Stimulated activated naive B cell treated with anti-CD40 and anti-IgM and Interleukin-4, amounts not matched to agents 10 μg/mL and 1 μg/mL and 100 μg/mL, for 72 hours (primary cell): ENCODE measurements at regions not wholly inside any gene's neighbourhood (a gene's known extent, or its start where the extent isn't known, plus 50 kb on each side); places are given as distances from the start of the nearest gene placed in this dataset.

Experiments
- ATAC-seq, 2 donors: fragments of 150-1000 bp; cut with Tn5 transposase; replicated peaks; 2 replicates each; pipeline ENCODE4 v1.10.0; 2021; ENCODE audit warnings: moderate library complexity in 1 of 2
- DNase-seq: peaks from one replicate; pipeline ENCODE4 v3.0.0; 2021
- H3K27ac Mint-ChIP-seq: one replicate; pipeline ENCODE4 v1.8.0; 2022; ENCODE audit warnings: mild to moderate bottlenecking, mixed read lengths
- H3K27me3 Mint-ChIP-seq, 2 donors: one replicate each; pipeline ENCODE4 v1.8.0; 2022; ENCODE audit warnings: mixed read lengths in 2 of 2
- H3K36me3 Mint-ChIP-seq, 2 donors: one replicate each; pipeline ENCODE4 v1.8.0; 2022; ENCODE audit warnings: mixed read lengths in 2 of 2, mild to moderate bottlenecking in 1 of 2
- H3K4me1 Mint-ChIP-seq, 2 donors: one replicate each; pipeline ENCODE4 v1.8.0; 2022; ENCODE audit warnings: mixed read lengths in 2 of 2, mild to moderate bottlenecking in 1 of 2
- H3K4me3 Mint-ChIP-seq, 2 donors: one replicate each; pipeline ENCODE4 v1.8.0; 2022; ENCODE audit warnings: mild to moderate bottlenecking in 2 of 2, mixed read lengths in 2 of 2, moderate library complexity in 1 of 2
- H3K9me3 Mint-ChIP-seq, 2 donors: one replicate each; pipeline ENCODE4 v1.8.0; 2022; ENCODE audit warnings: mixed read lengths in 2 of 2, mild to moderate bottlenecking in 1 of 2

- no peak overlapping the region for H3K4me3 Mint-ChIP-seq
Measured at GRCh38 chr16:73387979-73388378, 340.1 kb upstream of the ZFHX3 start.

GRCh38 chr16:73385696-73386095, 337.8 kb upstream of the ZFHX3 start:
- no peaks in the 10 kb centered on the region for H3K4me1 Mint-ChIP-seq
- H3K27ac Mint-ChIP-seq, result no peak overlapping the region
- peaks cover 0 to 3% of the 10 kb centered on the region in 2 donors for H3K9me3 Mint-ChIP-seq
- DNase-seq (no peak), ATAC-seq (no peak)
- no peaks in the 10 kb centered on the region for H3K36me3 Mint-ChIP-seq
- no peak overlapping the region for H3K4me3 Mint-ChIP-seq
- H3K27me3 Mint-ChIP-seq, result no peaks in the 10 kb centered on the region

More at GRCh38 chr16:73387979-73388378, 340.1 kb upstream of the ZFHX3 start:
- H3K36me3 Mint-ChIP-seq, result no peaks in the 10 kb centered on the region
- DNase-seq (no peak), ATAC-seq (no peak)
- peaks cover 0 to 3% of the 10 kb centered on the region in 2 donors for H3K9me3 Mint-ChIP-seq
- no peaks in the 10 kb centered on the region for H3K4me1 Mint-ChIP-seq
- no peaks in the 10 kb centered on the region for H3K27me3 Mint-ChIP-seq
- H3K27ac Mint-ChIP-seq, result no peak overlapping the region

- Mint-ChIP-seq H3K27me3 (no peaks in the 10 kb centered on the region), H3K36me3 (no peaks in the 10 kb centered on the region), H3K27ac (no peak overlapping the region), H3K9me3 (peaks cover 0 to 3% of the 10 kb centered on the region in 2 donors), H3K4me1 (no peaks in the 10 kb centered on the region), H3K4me3 (no peak overlapping the region)
- DNase-seq (no peak), ATAC-seq (no peak)
Measured at GRCh38 chr16:73384506-73385089, 336.7 kb upstream of the ZFHX3 start.

GRCh38 chr16:73383988-73384365, 336.0 kb upstream of the ZFHX3 start:
- peaks cover 0 to 3% of the 10 kb centered on the region in 2 donors for H3K9me3 Mint-ChIP-seq
- no peak overlapping the region for H3K27ac Mint-ChIP-seq
- H3K4me1 Mint-ChIP-seq, result no peaks in the 10 kb centered on the region
- DNase-seq, result no peak
- H3K27me3 Mint-ChIP-seq, result no peaks in the 10 kb centered on the region
- ATAC-seq, result no peak
- no peaks in the 10 kb centered on the region for H3K36me3 Mint-ChIP-seq
- H3K4me3 Mint-ChIP-seq, result no peak overlapping the region

- H3K9me3 Mint-ChIP-seq, result peaks cover 0 to 3% of the 10 kb centered on the region in 2 donors
- no peaks in the 10 kb centered on the region for H3K36me3 Mint-ChIP-seq
- DNase-seq, result no peak
- no peak overlapping the region for H3K4me3 Mint-ChIP-seq
- H3K4me1 Mint-ChIP-seq, result no peaks in the 10 kb centered on the region
- H3K27me3 Mint-ChIP-seq, result peaks cover 0 to 5% of the 10 kb centered on the region in 2 donors
- H3K27ac Mint-ChIP-seq, result no peak overlapping the region
- no peak for ATAC-seq
Measured at GRCh38 chr16:73383195-73383987, 335.5 kb upstream of the ZFHX3 start.

GRCh38 chr16:73378471-73378870, 330.5 kb upstream of the ZFHX3 start:
- H3K9me3 Mint-ChIP-seq, result no peaks in the 10 kb centered on the region
- no peaks in the 10 kb centered on the region for H3K36me3 Mint-ChIP-seq
- ATAC-seq, result no peak
- H3K27ac Mint-ChIP-seq, result no peak overlapping the region
- H3K4me3 Mint-ChIP-seq, result no peak overlapping the region
- H3K4me1 Mint-ChIP-seq, result no peaks in the 10 kb centered on the region
- DNase-seq, result no peak
- peaks cover 0 to 11% of the 10 kb centered on the region in 2 donors for H3K27me3 Mint-ChIP-seq

- DNase-seq, result no peak
- Mint-ChIP-seq H3K27ac (no peak overlapping the region), H3K4me3 (no peak overlapping the region), H3K9me3 (no peaks in the 10 kb centered on the region), H3K27me3 (peaks cover 0 to 7% of the 10 kb centered on the region in 2 donors), H3K36me3 (no peaks in the 10 kb centered on the region), H3K4me1 (no peaks in the 10 kb centered on the region)
- no peak for ATAC-seq
Measured at GRCh38 chr16:73371584-73372319, 323.8 kb upstream of the ZFHX3 start.

GRCh38 chr16:73369851-73370250, 321.9 kb upstream of the ZFHX3 start:
- DNase-seq (no peak), ATAC-seq (no peak)
- H3K36me3 Mint-ChIP-seq, result no peaks in the 10 kb centered on the region

GRCh38 chr16:73368715-73369114, 320.8 kb upstream of the ZFHX3 start:
- H3K27ac Mint-ChIP-seq, result no peak overlapping the region
- peaks cover 0 to 12% of the 10 kb centered on the region in 2 donors for H3K27me3 Mint-ChIP-seq
- H3K4me3 Mint-ChIP-seq, result no peak overlapping the region
- H3K4me1 Mint-ChIP-seq, result no peaks in the 10 kb centered on the region
- DNase-seq (no peak), ATAC-seq (no peak)
- no peaks in the 10 kb centered on the region for H3K36me3 Mint-ChIP-seq
- H3K9me3 Mint-ChIP-seq, result no peaks in the 10 kb centered on the region

More at GRCh38 chr16:73369851-73370250, 321.9 kb upstream of the ZFHX3 start:
- H3K27ac Mint-ChIP-seq, result no peak overlapping the region
- no peak overlapping the region for H3K4me3 Mint-ChIP-seq
- H3K4me1 Mint-ChIP-seq, result no peaks in the 10 kb centered on the region
- peaks cover 0 to 9% of the 10 kb centered on the region in 2 donors for H3K27me3 Mint-ChIP-seq
- no peaks in the 10 kb centered on the region for H3K9me3 Mint-ChIP-seq

GRCh38 chr16:73365016-73365551, 317.2 kb upstream of the ZFHX3 start:
- H3K36me3 Mint-ChIP-seq, result no peaks in the 10 kb centered on the region
- no peak overlapping the region for H3K4me3 Mint-ChIP-seq
- H3K27ac Mint-ChIP-seq, result no peak overlapping the region

GRCh38 chr16:73364413-73364812, 316.5 kb upstream of the ZFHX3 start:
- DNase-seq, result no peak
- H3K4me1 Mint-ChIP-seq, result no peaks in the 10 kb centered on the region
- H3K36me3 Mint-ChIP-seq, result no peaks in the 10 kb centered on the region
- no peak overlapping the region for H3K27ac Mint-ChIP-seq
- H3K4me3 Mint-ChIP-seq, result no peak overlapping the region
- ATAC-seq, result no peak
- peaks cover 0 to 5% of the 10 kb centered on the region in 2 donors for H3K27me3 Mint-ChIP-seq
- H3K9me3 Mint-ChIP-seq, result no peaks in the 10 kb centered on the region

More at GRCh38 chr16:73365016-73365551, 317.2 kb upstream of the ZFHX3 start:
- H3K27me3 Mint-ChIP-seq, result peaks cover 0 to 5% of the 10 kb centered on the region in 2 donors
- H3K4me1 Mint-ChIP-seq, result no peaks in the 10 kb centered on the region
- no peak for ATAC-seq
- H3K9me3 Mint-ChIP-seq, result no peaks in the 10 kb centered on the region
- no peak for DNase-seq

GRCh38 chr16:73361061-73361460, 313.1 kb upstream of the ZFHX3 start:
- no peaks in the 10 kb centered on the region for H3K4me1 Mint-ChIP-seq
- DNase-seq (no peak), ATAC-seq (no peak)
- no peak overlapping the region for H3K4me3 Mint-ChIP-seq
- no peaks in the 10 kb centered on the region for H3K9me3 Mint-ChIP-seq
- H3K27ac Mint-ChIP-seq, result no peak overlapping the region
- H3K27me3 Mint-ChIP-seq, result peaks cover 0 to 9% of the 10 kb centered on the region in 2 donors
- no peaks in the 10 kb centered on the region for H3K36me3 Mint-ChIP-seq

- no peaks in the 10 kb centered on the region for H3K36me3 Mint-ChIP-seq
- ATAC-seq (no peak), DNase-seq (no peak)
- no peak overlapping the region for H3K4me3 Mint-ChIP-seq
- H3K9me3 Mint-ChIP-seq, result no peaks in the 10 kb centered on the region
- H3K4me1 Mint-ChIP-seq, result no peaks in the 10 kb centered on the region
- no peak overlapping the region for H3K27ac Mint-ChIP-seq
- peaks cover 5 to 10% of the 10 kb centered on the region in 2 donors for H3K27me3 Mint-ChIP-seq
Measured at GRCh38 chr16:73356401-73357079, 308.6 kb upstream of the ZFHX3 start.

GRCh38 chr16:73355981-73356380, 308.1 kb upstream of the ZFHX3 start:
- Mint-ChIP-seq H3K27ac (no peak overlapping the region), H3K9me3 (no peaks in the 10 kb centered on the region), H3K4me1 (no peaks in the 10 kb centered on the region), H3K27me3 (peaks cover 5 to 10% of the 10 kb centered on the region in 2 donors), H3K4me3 (no peak overlapping the region), H3K36me3 (no peaks in the 10 kb centered on the region)
- DNase-seq (no peak), ATAC-seq (no peak)
